GM18505 (cell line): ENCODE measurements at regions not wholly inside any gene's neighbourhood (a gene's known extent, or its start where the extent isn't known, plus 50 kb on each side); places are given as distances from the start of the nearest gene placed in this dataset.
"Not testable (repeated sequence)": the region's sequence is repeated elsewhere in the genome, so short reads cannot be mapped to it uniquely, and the experiment has no call there.

Source experiments
- ATAC-seq: cut with Tn5 transposase; IDR thresholded peaks from one replicate; pipeline ENCODE4 v1.9.1; 2021; ENCODE audit not compliant: unreplicated experiment
- POLR2A ChIP-seq: IDR thresholded peaks from 4 replicates; pipeline ENCODE4 v1.6.1; 2011; ENCODE audit warnings: borderline replicate concordance; ENCODE audit not compliant: insufficient read depth, insufficient read length; ENCODE audit errors: extremely low read depth

DNA sequence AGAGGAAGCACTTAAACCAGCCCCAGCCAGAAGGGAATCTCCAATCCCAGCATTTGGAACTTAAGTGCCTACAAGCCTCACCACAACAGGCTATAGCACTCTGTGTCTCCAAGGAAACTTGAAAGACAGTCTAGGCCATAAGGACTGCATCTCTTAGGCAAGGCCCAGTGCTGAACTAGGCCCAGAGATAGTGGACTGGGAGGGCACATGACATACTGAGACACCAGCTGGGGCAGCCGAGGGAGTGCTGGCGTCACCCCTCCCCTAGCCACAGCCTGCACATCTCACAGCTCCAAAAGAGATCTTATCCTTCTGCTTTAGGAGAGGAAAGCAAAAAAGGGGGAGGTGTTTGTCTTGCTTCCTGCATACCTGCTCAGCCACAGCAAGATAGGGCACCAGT, 618.5 kb downstream of the COL12A1 start:
- no peak for ATAC-seq
- no peak for TF ChIP-seq POLR2A

DNA sequence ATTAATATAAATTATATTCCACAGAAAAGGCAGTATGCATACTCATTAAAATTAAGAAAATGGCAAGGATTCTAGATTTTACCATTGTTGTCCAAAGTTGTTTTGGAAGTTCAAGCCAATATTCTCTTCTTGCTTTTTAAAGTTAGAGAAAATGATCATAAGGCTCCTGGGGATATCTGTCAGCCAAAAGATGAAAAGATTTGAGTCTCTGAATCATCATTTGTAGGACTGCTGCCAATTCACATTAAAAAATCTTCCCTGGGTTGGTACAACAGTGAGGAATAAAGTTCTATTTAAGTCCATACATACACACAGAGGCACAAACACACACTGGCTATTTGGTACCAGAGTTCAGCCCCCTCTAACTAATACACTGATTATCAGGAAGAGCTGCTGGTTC, 620.1 kb downstream of the COL12A1 start:
- no peak for TF ChIP-seq POLR2A

DNA sequence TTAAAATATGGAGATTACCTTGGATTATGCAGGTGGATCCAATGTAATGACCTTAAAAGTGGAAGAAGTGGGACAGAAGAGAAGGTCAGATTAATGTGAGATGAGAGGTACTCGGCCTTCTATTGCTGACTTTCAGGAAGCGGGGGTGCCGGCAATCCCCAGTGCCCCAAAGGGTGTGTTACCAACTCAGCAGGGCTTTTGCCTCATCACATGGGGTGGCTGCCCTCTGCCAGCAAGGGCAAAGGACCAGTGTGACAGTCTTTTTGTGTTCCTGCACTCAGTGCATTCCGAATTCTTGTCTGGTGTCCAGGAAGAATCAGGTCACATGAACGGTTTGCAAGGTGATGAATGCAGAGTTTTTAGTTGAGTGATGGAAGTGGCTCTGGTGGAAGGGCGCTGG, 624.2 kb downstream of the COL12A1 start:
- no peak for ATAC-seq
- TF ChIP-seq POLR2A = no peak

More for the DNA sequence above, 620.1 kb downstream of the COL12A1 start:
- ATAC-seq = no peak

DNA sequence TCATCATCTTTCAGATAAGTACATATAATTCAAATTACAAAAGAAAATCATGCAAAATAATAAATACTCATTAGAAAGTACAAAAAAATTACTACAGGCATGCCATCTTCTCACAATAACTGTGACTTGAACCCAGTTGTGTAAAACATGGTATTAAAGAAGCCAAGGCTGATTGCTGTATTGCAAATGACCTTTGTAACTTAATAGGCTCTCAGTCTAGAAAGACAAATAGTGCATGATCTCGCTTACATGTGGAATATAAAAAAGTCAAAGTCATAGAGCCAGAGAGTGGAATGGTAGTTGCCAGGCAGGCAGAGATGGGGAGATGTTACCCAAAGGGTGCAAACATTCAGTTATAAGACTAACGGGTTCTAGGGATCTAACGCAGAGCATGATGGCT, 626.1 kb downstream of the COL12A1 start:
- TF ChIP-seq POLR2A = no peak
- no peak for ATAC-seq

DNA sequence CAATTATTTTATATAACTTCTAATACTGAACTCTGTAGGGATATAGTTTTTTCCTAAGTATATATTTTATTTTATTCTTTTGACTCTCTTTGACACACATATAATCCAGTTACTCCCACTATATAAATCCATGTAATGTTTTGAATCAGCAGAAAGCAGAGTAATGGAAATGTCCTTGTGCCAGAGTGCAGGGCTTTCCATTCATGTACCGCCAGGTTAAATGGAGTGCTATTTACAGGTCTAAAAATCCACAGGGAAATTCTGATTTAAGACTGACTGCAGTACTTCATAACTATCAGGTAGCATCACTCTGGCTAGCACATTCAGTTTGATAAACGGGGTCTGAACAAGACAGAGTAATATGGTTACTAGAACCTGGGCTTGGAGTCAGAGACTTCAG, 626.8 kb downstream of the COL12A1 start:
- no peak for TF ChIP-seq POLR2A
- ATAC-seq = no peak

DNA sequence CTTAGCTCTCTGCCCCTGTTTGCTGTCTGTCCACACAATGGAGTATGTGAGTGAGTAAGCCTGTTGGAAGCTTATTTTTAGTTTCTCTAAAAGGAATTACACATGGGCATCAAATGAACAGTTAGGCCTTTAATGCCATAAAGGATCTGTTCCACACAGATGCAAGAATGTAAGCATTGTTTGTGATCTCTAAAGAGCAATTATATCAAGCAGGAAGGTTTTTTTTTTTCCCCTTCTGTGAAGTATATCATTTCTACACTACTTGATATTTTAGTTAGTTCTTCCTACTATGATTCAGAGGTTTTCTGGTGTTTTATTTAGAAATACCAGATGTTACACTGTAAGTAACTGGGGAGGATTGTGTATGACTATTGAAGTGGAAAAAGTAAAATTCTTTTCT, 627.5 kb downstream of the COL12A1 start:
- ATAC-seq = no peak
- no peak for TF ChIP-seq POLR2A

DNA sequence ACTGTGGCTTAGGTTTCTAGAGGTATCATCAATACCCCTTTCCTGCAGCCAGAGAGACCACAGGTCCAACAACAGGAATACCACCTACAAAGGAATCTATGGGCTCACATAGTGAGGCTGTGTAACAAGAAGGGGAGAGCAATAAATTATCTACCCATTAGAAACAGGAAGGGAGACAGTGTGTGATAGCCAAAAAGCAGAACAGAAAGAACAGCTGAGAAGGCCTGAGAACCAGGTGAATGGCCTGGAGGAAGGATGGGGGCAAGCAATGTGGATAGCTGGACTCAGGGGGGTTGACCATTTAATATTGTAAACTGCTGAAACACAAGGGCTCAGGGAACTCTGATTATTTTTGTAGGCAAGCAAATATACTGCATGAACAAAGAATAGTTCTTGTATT, 628.2 kb downstream of the COL12A1 start:
- no peak for TF ChIP-seq POLR2A
- peak; percentile 92 for ATAC-seq

DNA sequence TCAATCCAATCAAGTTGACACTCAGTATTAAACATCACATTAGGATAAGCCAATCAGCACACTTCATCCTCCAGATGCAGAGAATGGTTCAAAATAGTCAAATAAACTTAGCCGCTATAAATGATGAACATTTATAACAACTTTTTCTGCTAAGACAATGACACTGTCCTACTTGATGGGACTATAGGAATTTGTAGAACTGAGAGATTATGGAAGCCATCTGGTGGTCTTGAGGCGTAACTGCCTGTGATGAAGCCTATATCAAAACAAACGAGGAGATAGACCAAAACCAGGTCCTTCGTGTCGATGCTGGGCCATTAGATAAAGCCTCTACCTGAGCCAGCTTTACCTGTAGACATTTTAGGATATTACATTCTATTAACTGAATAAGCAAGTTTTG, 631.1 kb downstream of the COL12A1 start:
- TF ChIP-seq POLR2A = no peak
- no peak for ATAC-seq

DNA sequence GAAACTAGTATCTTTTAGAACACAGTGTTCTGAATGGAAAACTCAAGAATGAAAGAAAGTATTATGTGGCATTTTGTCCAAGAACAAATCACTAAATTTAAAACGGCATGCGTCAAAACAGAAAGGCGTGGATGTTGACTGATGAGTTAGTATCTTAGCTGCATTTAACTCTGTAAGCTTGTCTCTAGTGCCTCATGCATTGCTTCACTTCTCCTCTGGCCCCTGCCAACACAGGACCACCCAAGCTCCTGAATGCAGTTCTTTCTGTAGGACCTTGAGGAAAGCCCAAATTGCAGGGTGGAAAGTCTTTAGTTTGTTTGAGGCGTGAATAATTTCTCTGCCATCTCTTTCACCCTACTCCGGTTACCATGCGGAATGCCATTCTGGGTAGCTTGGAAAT, 632.2 kb downstream of the COL12A1 start:
- TF ChIP-seq POLR2A = no peak
- no peak for ATAC-seq

DNA sequence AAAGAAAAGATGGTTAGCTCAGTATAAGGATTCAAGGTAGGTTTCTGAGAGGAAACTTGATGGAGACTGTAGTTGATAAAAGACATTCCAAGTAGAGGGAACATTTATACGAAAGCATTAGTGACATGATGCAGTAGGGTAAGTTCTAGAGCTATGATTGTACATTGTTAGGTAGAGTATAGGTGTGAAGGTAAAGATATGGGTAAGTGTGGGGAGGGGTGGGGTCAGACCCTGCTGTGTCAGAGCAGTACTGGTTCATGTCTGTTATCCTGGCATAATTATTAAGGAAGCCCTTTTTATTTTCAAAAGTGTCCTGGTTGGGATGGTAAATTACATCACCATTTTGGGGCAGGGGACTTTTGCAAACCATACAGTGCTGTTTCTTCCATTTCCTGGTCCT, 635.8 kb downstream of the COL12A1 start:
- TF ChIP-seq POLR2A = no peak
- ATAC-seq = no peak

DNA sequence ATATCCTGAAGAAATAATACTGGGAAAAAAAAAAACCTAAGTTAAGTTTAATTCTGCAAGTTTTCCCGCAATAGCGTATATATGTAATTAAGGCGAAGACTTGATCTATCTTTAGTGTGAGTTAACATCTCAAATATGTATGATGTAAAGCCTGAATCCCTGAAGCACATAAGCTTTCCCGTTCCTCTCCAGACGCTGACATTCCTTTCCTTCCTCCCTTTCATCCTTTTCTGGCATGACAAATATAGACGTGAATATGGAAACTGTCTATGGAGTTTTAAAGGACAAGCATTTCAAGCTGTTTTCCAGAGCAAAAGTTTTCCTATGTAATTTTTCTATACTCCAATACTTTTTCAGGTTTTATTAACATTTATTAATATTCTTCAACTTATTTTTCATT, 637.0 kb downstream of the COL12A1 start:
- no peak for TF ChIP-seq POLR2A
- ATAC-seq = no peak

DNA sequence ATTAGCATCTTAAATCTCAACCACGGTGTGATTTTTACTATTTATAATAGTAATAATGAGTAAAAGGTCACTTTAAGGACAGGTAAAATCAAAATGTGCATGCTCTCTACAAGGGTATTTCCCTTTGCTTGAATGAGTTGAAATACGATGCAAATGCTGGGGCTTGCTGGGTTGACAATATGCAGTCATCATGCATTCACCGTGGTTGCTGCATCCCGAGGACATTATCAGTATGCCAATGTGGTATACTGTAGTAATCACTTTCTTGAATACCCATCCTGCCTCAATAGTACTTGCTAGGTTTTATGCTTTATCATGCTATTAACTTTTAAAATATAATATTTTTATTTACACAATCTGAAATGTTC, 637.9 kb downstream of the COL12A1 start:
- ATAC-seq = not testable (repeated sequence)

DNA sequence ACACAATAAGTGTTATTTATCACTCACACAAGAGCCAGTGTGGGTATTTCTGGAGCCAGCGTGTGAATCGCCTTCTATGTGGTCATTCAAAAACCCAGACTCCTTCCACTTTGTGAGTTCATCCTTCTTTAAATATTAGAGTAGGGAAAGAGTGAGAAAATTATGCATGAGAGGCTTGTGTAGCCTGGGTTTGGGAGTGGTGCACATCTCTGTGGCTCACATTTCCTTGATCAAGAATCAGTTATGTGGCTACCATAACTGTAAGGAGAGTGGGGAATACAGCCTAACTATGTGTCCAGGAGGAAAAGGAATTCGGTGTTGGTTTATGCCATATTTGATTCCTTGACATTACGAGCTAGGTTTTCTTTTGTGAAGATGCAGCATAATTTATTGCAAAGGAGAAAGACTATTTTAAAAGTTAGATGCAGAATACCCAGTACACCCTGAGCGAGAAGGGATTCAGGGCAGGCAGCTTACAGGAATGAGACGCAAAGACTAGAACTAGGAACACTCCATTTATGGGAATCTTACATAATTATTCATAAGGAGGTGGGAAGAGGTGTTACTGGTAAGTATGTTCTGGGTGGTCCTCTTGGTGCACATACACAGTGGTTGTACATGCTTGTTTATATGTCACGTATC, 638.5 kb downstream of the COL12A1 start:
- ATAC-seq = no peak
- no peak for TF ChIP-seq POLR2A

DNA sequence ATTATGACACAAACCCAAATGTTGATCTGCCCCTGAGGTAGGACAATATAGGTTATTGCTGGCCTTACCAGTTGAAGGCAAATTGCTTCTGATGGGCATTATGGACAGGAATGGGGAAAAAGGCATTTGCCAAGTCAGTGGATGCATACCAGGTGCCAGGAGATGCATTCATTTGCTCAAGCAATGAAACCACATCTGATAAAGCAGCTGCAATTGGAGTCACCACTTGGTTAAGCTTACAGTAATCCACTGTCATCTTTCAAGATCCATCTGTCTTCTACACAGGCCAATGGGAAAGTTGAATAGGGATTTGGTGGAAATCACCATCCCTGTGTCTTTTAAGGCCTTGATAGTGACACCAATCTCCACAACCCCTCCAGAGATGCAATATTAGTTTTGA, 648.6 kb downstream of the COL12A1 start:
- ATAC-seq = no peak
- no peak for TF ChIP-seq POLR2A

DNA sequence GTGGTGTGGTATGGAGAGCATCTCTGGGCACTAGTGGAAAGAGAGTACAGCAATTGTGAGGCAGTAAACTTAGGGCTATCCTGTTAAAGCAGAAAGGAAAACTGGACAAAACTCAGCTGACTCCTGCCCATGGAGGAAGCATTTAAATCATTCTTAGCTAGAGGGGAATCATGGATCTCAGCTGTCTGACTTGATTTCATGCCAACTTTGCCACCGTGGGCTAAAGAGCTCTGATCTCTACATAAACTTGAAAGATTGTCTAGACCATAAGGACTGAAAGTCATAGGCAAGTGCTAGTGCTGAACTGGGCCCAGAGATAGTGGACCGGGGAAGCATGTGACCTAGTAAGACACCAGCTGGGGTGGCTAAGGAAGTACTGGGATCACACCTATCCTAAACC, 651.8 kb downstream of the COL12A1 start:
- no peak for TF ChIP-seq POLR2A
- ATAC-seq = no peak
